ENCODE measurements at regions not wholly inside any gene's neighbourhood (a gene's known extent, or its start where the extent isn't known, plus 50 kb on each side); places are given as distances from the start of the nearest gene placed in this dataset.

GRCh38 chr3:17985658-17986347 is 243.4 kb upstream of the TBC1D5 start:
- Histone ChIP-seq H3K4me1 (ENCODE audit: control insufficient read depth, insufficient read depth, low read length) (no peaks in the 10 kb centered on the region), H3K9ac (ENCODE audit: extremely low read depth, low read length, poor library complexity, severe bottlenecking) (no peak overlapping the region), H3K27me3 (ENCODE audit: control insufficient read depth, insufficient read depth, low read length, poor library complexity, severe bottlenecking) (no peaks in the 10 kb centered on the region), H3K4me3 (ENCODE audit: low read length) (no peak overlapping the region), H3K36me3 (ENCODE audit: control insufficient read depth, insufficient read depth, low read length) (no peaks in the 10 kb centered on the region), H3K27ac (ENCODE audit: low read depth, low read length) (no peak overlapping the region), H3K9me3 (ENCODE audit: control insufficient read depth, low read length) (no peaks in the 10 kb centered on the region)
- Mint-ChIP-seq H3K4me3 (no peak overlapping the region), H3K27ac (no peak overlapping the region), H3K4me1 (peaks cover 5% of the 10 kb centered on the region), H3K36me3 (ENCODE audit: low read depth) (peaks cover 14% of the 10 kb centered on the region), H3K9me3 (no peaks in the 10 kb centered on the region), H3K27me3 (ENCODE audit: insufficient read depth) (no peaks in the 10 kb centered on the region)
- 95% methylated on average over 2 of the region's 2 CpGs; no CpG with 5 or more reads in 1 of the 2 experiments for WGBS, 2 experiments (ENCODE audit: insufficient coverage in 1 of 2, insufficient read length in 1 of 2)
- no peak for DNase-seq
- TF ChIP-seq, protein P1, sequence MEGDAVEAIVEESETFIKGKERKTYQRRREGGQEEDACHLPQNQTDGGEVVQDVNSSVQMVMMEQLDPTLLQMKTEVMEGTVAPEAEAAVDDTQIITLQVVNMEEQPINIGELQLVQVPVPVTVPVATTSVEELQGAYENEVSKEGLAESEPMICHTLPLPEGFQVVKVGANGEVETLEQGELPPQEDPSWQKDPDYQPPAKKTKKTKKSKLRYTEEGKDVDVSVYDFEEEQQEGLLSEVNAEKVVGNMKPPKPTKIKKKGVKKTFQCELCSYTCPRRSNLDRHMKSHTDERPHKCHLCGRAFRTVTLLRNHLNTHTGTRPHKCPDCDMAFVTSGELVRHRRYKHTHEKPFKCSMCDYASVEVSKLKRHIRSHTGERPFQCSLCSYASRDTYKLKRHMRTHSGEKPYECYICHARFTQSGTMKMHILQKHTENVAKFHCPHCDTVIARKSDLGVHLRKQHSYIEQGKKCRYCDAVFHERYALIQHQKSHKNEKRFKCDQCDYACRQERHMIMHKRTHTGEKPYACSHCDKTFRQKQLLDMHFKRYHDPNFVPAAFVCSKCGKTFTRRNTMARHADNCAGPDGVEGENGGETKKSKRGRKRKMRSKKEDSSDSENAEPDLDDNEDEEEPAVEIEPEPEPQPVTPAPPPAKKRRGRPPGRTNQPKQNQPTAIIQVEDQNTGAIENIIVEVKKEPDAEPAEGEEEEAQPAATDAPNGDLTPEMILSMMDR (conservative IDR thresholded peaks at IDR 0.05) = no peak

GRCh38 chr3:17983106-17983505 is 240.7 kb upstream of the TBC1D5 start:
- Mint-ChIP-seq H3K27me3 (ENCODE audit: insufficient read depth) (no peaks in the 10 kb centered on the region), H3K4me1 (peaks cover 10% of the 10 kb centered on the region), H3K4me3 (no peak overlapping the region), H3K36me3 (ENCODE audit: low read depth) (peaks cover 3% of the 10 kb centered on the region), H3K9me3 (no peaks in the 10 kb centered on the region), H3K27ac (no peak overlapping the region)
- Histone ChIP-seq H3K9me3 (ENCODE audit: control insufficient read depth, low read length) (no peaks in the 10 kb centered on the region), H3K27ac (ENCODE audit: low read depth, low read length) (no peak overlapping the region), H3K9ac (ENCODE audit: extremely low read depth, low read length, poor library complexity, severe bottlenecking) (no peak overlapping the region), H3K4me1 (ENCODE audit: control insufficient read depth, insufficient read depth, low read length) (no peaks in the 10 kb centered on the region), H3K36me3 (ENCODE audit: control insufficient read depth, insufficient read depth, low read length) (no peaks in the 10 kb centered on the region), H3K4me3 (ENCODE audit: low read length) (no peak overlapping the region), H3K27me3 (ENCODE audit: control insufficient read depth, insufficient read depth, low read length, poor library complexity, severe bottlenecking) (no peaks in the 10 kb centered on the region)
- DNase-seq = no peak
- 92% methylated on average over 3 of the region's 3 CpGs; no CpG with 5 or more reads in 1 of the 2 experiments for WGBS, 2 experiments (ENCODE audit: insufficient coverage in 1 of 2, insufficient read length in 1 of 2)
- TF ChIP-seq, protein P1 (conservative IDR thresholded peaks at IDR 0.05) = no peak

DNA sequence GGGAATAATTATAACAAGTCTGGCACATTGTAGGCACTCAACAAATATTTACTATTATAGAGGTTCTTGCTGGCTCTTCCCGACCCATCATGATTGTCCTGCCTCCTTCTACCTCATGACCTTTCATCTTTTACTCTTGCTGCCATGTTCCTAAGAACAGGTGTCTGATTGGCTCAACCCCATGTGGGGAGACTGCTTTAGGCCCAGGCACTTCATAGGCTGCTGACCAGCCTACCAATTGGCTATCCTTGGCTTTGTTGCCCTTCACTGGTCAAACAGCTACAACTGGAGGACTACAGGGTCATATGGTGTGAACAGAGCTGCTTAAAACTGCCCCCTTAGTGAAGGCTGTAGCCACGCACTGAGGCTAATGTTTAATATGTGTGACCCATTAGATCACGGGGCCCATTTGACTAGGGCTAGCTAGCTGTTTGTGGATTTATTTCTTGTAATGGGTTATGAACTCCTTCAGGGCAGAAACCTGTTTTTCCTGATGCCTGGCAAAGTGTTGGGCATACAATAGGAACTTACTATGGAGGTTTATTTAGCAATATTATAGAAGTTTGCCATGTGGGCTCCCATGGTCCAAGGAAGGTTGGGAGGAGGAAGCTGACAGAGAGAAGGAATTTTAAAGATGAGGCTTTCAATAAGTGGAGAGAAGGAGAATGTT is 239.9 kb upstream of the TBC1D5 start:
- H3K9me3 Mint-ChIP-seq = no peaks in the 10 kb centered on the region
- 96 to 100% methylated on average over 2 to 3 of the region's 3 CpGs for WGBS, 2 experiments (ENCODE audit: insufficient coverage in 1 of 2, insufficient read length in 1 of 2)
- no peaks in the 10 kb centered on the region for H3K9me3 ChIP-seq (ENCODE audit: control insufficient read depth, low read length)
- no peak overlapping the region for H3K9ac ChIP-seq (ENCODE audit: extremely low read depth, low read length, poor library complexity, severe bottlenecking)
- H3K4me1 ChIP-seq (ENCODE audit: control insufficient read depth, insufficient read depth, low read length) = no peaks in the 10 kb centered on the region
- H3K4me3 ChIP-seq (ENCODE audit: low read length) = no peak overlapping the region
- H3K36me3 Mint-ChIP-seq (ENCODE audit: low read depth) = peaks cover under 1% of the 10 kb centered on the region
- no peak overlapping the region for H3K27ac Mint-ChIP-seq
- H3K27me3 ChIP-seq (ENCODE audit: control insufficient read depth, insufficient read depth, low read length, poor library complexity, severe bottlenecking) = no peaks in the 10 kb centered on the region
- H3K27ac ChIP-seq (ENCODE audit: low read depth, low read length) = no peak overlapping the region
- TF ChIP-seq, protein P1 (conservative IDR thresholded peaks at IDR 0.05) = no peak
- no peaks in the 10 kb centered on the region for H3K36me3 ChIP-seq (ENCODE audit: control insufficient read depth, insufficient read depth, low read length)
- DNase-seq = no peak
- peaks cover 16% of the 10 kb centered on the region for H3K4me1 Mint-ChIP-seq
- H3K4me3 Mint-ChIP-seq = no peak overlapping the region
- H3K27me3 Mint-ChIP-seq (ENCODE audit: insufficient read depth) = no peaks in the 10 kb centered on the region

Measured in endodermal cell (in vitro differentiated cells).